CD4-positive, alpha-beta T cell treated with Interleukin-15 for 4 hours (primary cell): ENCODE measurements at regions not wholly inside any gene's neighbourhood (a gene's known extent, or its start where the extent isn't known, plus 50 kb on each side); places are given as distances from the start of the nearest gene placed in this dataset.

Experiments
- DNase-seq: peaks from one replicate; pipeline ENCODE4 v3.0.0-alpha.2; 2020; ENCODE audit warnings: low spot score

- no peak for DNase-seq
Observed at GRCh38 chr2:137824501-137824900, 139.8 kb upstream of the HNMT start.

DNA sequence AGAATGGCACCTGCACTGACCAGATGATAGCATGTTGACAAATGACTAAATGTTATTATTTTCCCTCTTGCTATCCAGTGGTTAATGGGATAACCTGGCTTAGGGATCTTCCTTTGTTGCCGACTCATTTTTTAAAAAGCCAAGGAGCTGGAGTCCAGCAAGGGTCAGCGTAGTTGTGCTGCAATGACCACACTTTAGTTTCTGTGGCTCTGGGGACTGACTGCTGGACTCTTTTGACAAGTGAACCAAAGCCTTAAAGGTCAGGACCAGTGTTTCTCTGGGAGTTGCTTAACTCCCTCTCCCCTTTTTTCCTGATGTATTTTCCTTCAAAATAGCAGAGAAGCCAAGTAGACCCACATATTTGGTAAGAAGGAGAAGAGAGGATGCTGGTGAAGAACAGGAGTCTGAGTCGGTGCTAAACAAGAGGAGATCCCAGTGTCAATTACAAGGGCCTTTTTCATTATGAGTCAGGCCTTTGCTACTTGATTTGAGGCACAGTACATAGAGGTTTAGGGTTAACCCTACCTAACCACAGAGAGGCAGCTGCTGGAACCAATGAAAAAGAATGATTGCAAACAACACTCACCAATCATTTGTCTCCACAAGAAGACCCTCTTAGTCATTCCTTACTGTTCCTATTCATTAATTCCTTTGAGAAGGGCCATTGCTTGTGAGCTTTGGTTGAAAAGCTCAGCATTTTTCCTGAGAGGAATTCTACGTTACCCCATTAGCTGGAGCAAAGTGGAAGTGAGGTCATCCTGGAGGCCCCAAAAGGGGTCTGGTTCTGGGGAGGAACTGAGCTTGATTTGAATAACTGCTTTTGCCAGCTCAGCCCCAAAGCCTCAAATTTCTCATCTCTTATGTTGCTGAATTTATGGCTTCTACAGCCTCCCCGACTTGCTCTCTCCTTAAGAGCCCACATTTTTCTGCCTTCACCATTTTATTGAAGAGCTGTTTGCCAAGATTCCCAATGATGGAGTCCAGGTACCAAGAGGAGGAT is 137.6 kb upstream of the HNMT start:
- no peak for DNase-seq

DNA sequence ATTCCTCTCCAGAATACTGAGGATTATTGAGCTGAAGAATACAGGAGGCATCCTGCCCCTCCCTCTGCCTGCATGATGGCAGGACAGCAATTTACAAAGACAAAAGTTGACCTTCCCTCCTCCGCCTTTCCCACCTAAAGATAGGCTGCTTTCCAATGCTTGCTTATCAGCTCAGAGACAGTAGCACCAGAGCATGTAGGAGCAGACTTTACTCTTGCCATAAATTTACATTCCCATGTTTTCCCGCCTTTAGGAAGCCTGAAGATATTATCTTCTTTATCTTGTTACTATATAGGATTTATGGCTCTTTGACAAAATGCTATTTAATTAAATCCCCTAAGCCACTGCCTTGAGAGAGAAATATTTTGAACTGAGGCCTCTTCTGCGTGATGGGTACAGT is 135.6 kb upstream of the HNMT start:
- DNase-seq: no peak

DNA sequence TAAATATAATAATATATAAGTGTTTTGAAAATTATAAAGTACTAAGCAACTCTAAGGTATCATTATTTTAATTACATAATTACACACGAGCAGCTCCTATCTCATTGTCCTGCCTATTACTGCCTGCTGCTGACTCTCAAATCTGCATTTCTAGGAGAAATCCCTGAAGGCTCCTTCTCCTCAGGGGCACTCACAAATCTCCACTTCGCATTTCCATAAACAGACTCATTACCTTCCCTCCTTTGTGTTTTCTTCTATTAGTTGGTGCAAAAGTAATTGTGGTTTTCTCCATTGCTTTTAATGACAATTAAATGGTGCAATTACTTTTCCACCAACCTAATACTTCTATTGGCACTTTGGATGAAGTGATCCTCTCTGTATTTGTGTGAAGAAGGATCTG is 135.0 kb upstream of the HNMT start:
- no peak for DNase-seq

GRCh38 chr2:137834760-137835379 is 129.4 kb upstream of the HNMT start:
- no peak for DNase-seq

- no peak for DNase-seq
Observed at GRCh38 chr2:137836671-137837070, 127.6 kb upstream of the HNMT start.

DNA sequence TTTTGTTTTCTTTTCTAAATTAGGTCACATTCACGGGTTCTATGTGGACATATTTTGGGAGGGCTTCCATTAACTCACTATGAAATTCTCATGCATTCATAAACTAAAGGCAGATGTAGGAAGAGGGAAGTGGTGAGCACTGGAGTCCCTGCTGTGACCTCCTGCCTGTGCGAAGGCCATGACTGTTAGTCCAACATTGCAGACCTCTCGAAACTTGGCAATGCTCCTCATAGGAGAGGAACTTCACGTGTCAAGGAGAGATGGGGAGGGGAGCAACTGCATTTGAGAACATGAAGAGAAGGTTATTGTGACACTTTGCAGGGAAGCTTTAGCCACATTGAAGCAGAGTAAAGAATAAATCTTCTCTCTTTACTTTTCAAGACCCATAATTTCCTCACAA is 126.4 kb upstream of the HNMT start:
- no peak for DNase-seq

DNA sequence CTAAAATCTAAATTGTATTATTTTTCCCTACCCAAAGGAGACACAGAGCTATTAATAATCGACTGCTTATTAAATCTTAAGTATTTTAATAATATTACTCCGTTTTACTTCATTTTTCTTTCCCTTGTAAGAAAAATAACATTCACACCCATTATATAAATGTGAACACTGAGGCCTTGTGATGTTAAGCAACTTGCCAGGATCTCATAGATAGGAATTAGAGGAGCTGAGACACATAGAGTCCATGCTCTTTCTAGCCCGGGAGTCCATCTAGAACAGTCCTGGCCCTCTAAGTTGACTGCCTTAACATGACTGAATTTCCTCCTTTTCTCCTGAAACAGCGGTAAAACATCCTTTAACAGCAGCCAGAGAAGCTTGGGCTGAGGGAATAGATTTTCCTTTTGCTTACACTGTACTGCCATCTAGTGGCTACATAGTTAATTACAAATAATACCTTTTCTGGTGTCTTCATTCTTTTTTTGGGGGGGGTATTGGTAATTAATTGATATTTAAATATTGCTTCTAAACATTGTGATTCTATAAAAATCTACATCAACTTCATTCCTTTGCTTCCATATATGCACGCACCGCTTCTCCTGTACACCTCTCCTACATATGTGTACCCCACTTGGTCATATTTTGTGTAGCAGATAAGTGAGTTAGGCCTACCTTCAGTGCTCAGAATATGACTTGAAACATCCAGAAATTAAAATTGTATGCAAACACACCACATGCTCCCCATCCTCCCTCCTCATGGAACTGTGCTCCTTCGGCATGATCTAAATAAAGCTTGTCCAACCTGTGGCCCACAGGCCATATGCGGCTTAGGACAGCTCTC is 125.8 kb upstream of the HNMT start:
- peak; percentile 42 for DNase-seq

DNA sequence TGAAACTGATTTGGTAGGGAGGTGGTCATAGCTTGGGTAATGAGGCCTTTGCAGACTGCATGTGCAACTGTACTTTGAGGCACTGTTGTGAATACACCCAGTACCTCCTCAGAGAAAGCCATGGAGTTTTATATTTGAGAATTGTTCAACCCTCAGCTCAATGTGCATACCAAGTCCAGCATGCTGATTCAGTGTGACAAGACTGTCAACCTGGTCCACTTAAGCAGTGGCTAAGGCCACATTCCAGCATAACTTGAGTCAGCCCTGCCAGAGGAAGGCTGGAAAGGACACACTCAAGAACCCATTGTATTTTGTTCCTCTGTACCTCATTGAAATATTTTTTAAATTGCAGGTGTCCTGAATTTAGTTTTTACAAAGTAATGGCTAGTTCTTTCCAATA is 121.8 kb upstream of the HNMT start:
- DNase-seq: no peak

DNA sequence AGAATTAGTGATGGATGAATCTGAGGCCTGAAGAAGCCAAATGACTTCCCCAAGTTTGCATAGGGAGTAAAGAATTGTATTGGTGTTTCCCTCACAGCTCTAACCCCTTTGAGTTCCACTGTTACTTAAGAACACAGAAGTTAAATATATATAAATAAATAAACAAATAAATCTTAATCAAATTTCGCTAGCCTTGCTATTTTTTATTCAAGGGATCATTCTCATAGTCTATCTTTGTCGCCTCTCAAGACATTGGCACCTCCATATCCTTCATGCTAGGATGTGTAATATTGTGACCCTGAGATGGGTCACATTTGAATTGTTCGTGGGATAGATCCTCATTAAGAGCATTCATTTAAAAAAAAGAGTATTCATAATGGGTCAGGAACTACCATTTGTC is 121.3 kb upstream of the HNMT start:
- no peak for DNase-seq

GRCh38 chr2:137845422-137845821 is 118.9 kb upstream of the HNMT start:
- no peak for DNase-seq

DNA sequence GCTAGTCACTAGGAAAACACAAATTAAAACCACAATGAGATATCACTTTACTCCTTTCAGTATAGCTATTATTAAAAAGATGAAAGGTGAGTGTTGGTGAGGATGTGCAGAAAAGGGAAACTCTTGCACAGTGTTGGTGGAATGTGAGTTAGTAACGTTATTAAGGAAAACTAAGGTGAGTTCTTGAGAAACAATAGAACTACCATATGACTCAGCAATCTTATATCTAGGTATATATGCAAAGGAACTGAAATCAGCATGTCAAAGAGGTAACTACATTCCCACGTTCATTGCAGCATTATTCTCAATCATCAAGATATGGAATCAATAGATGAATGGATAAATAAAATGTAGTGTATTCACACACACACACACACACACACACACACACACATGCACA is 117.3 kb upstream of the HNMT start:
- DNase-seq: no peak

DNA sequence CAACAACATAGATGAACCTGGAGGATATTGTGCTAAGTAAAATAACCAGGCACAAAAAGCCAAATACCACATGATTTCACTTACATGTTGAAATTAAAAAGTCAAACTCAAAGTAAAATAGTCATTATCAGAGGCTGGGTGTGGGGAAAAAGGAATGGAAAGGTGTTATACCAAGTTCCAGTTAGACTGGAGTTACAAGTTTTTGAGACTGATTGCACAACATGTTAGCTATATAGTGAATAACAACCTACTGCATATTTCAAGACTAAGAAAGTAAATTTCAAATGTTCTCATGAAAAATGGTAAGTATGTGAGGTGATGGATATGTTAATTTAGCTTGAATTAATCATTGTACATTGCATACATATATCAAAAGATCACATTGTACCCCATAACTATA is 116.8 kb upstream of the HNMT start:
- no peak for DNase-seq

GRCh38 chr2:137857881-137858280 is 106.4 kb upstream of the HNMT start:
- no peak for DNase-seq

DNA sequence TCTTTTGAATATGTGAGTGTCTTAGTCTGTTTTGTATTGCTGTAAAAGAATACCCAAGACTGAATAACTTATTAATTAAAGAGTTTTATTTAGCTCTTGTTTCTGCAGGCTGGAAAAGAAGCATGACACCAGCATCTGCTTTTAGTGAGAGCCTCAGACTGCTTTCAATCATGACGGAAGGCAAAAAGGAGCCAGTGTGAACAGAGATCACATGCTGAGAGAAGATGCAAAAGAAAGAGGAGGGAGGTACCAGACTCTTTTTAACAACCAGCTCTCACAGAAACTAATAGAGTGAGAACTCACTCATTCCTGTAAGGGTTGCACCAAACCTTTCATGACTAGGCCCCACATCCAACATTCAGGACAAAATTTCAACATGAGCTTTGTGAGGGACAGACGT is 101.6 kb upstream of the HNMT start:
- no peak for DNase-seq

- peak; percentile 32 for DNase-seq
Observed at GRCh38 chr2:137865954-137866540, 98.2 kb upstream of the HNMT start.

GRCh38 chr2:137870682-137871081 is 93.6 kb upstream of the HNMT start:
- DNase-seq: no peak

DNA sequence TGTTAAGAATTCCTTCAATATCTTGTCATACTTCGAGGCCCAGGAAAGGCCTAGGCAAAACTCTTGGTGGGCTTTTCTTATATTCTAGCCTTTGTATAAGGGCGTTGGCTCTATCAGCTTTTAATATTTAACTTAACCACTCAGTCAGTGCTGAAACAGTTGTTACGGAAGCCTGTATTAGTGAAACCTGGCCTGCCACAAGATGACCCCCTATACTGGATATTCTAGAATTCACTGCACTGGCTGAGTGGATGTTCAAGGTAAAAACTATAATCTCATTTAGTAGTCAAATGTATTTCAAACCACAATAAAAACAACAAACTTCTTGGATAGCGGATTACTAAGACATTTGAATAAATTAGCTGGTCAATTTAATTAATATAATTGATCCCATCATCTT is 91.7 kb upstream of the HNMT start:
- DNase-seq: no peak

GRCh38 chr2:137873536-137874244 is 90.6 kb upstream of the HNMT start:
- DNase-seq: no peak

DNA sequence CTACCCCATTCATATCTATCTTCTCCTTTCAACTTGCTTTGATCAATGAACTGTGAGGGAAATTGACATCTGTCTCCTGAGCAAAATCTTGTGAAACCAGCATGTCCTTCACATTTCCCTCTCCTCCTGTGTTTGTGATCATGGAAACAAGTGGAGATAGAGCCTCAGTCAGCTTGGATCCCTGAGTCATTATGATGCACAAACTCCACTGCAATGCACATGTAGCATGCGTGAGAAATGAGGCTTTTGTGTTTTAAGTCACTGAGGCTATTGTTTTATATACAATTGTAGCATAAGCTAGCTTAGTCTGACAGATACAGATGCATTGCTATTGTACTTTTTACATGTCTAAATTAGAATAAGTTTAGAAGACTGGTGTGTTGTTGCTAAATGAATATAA is 85.2 kb upstream of the HNMT start:
- DNase-seq: no peak

- no peak for DNase-seq
Observed at GRCh38 chr2:137881711-137882110, 82.6 kb upstream of the HNMT start.
